ENCODE measurements at regions not wholly inside any gene's neighbourhood (a gene's known extent, or its start where the extent isn't known, plus 50 kb on each side); places are given as distances from the start of the nearest gene placed in this dataset.

DNA sequence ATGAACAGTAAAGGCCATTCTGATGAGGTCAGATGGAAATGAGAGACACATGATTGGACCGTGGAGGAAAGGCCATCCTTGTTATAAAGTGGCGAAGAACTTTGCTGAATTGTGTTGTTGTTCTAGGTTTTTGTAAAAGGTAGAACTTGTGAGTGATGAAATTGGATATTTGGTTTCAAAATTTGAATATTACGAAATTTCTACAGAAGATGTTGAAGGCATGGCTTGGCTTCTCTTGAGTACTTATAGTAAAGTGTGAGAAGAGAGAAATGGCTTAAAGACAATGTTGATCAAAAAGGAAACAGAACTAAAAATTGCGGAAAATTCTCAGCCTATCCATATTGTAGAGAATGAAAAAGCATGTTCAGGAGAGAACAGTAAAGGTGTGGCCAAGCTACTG, 166.6 kb upstream of the S1PR3 start:
- Histone ChIP-seq H3K4ac (ENCODE audit: low read depth, low read length) (no peak overlapping the region), H2AK5ac (ENCODE audit: low read length) (no peak overlapping the region), H3K36me3 (ENCODE audit: control insufficient read depth, insufficient read depth, low read length) (no peaks in the 10 kb centered on the region), H3K79me2 (ENCODE audit: control insufficient read depth, insufficient read depth, low read length) (no peaks in the 10 kb centered on the region), H3K4me3 (ENCODE audit: low read length) (no peak overlapping the region), H3K56ac (ENCODE audit: low read length) (no peak overlapping the region), H3K4me1 (ENCODE audit: control insufficient read depth, low read depth, low read length) (no peaks in the 10 kb centered on the region), H4K8ac (ENCODE audit: low read depth, low read length) (no peak overlapping the region), H2BK5ac (ENCODE audit: low read length) (no peak overlapping the region), H3K18ac (ENCODE audit: low read length) (no peak overlapping the region), H4K5ac (ENCODE audit: low read length) (no peak overlapping the region), H3K79me1 (ENCODE audit: low read length) (no peaks in the 10 kb centered on the region), H3K27me3 (ENCODE audit: insufficient read depth, low read length, poor library complexity) (no peaks in the 10 kb centered on the region), H3K23ac (ENCODE audit: low read length) (no peak overlapping the region), H3K4me2 (ENCODE audit: low read length) (no peak overlapping the region), H3K9ac (ENCODE audit: low read length) (no peak overlapping the region), H3K27ac (ENCODE audit: low read depth, low read length) (no peak overlapping the region), H2BK120ac (ENCODE audit: low read depth, low read length) (no peak overlapping the region), H2BK15ac (replicated peaks; ENCODE audit: low read depth) (no peak overlapping the region)
- DNase-seq, result no peak
- no CpG with 5 or more reads among the region's 4 CpGs for WGBS (ENCODE audit: extremely low coverage, insufficient coverage, low lambda C conversion rate)

DNA sequence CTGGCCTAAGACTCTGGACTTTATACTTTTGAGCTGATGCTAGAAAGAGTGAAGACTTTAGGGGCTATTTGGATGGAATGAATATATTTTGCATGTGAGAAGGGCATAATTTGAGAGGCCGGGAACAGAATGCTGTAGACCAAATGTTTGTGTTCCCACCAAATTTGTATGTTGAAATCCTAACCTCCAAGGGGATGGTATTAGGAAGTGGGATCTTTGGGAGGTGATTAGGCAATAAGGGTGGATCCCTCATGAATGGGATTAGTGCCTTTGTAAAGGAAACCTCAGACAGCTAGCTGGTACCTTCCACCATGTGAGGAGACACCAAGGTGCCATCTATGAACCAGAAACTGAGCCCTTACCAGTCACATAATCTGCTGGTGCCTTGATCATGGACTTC, 165.1 kb upstream of the S1PR3 start:
- H3K27me3 ChIP-seq (ENCODE audit: insufficient read depth, low read length, poor library complexity), result no peaks in the 10 kb centered on the region
- H3K23ac ChIP-seq (ENCODE audit: low read length), result no peak overlapping the region
- no peak overlapping the region for H2BK15ac ChIP-seq (replicated peaks; ENCODE audit: low read depth)
- no peaks in the 10 kb centered on the region for H3K79me1 ChIP-seq (ENCODE audit: low read length)
- H3K27ac ChIP-seq (ENCODE audit: low read depth, low read length), result no peak overlapping the region
- H3K4me3 ChIP-seq (ENCODE audit: low read length), result no peak overlapping the region
- no peak overlapping the region for H3K4ac ChIP-seq (ENCODE audit: low read depth, low read length)
- no peak overlapping the region for H3K4me2 ChIP-seq (ENCODE audit: low read length)
- H4K5ac ChIP-seq (ENCODE audit: low read length), result no peak overlapping the region
- no peaks in the 10 kb centered on the region for H3K79me2 ChIP-seq (ENCODE audit: control insufficient read depth, insufficient read depth, low read length)
- H3K36me3 ChIP-seq (ENCODE audit: control insufficient read depth, insufficient read depth, low read length), result no peaks in the 10 kb centered on the region
- H2BK5ac ChIP-seq (ENCODE audit: low read length), result no peak overlapping the region
- no peak overlapping the region for H3K56ac ChIP-seq (ENCODE audit: low read length)
- no CpG with 5 or more reads among the region's 1 CpG for whole genome bisulfite sequencing (ENCODE audit: extremely low coverage, insufficient coverage, low lambda C conversion rate)
- H3K9ac ChIP-seq (ENCODE audit: low read length), result no peak overlapping the region
- H3K4me1 ChIP-seq (ENCODE audit: control insufficient read depth, low read depth, low read length), result no peaks in the 10 kb centered on the region
- no peak overlapping the region for H2BK120ac ChIP-seq (ENCODE audit: low read depth, low read length)
- H2AK5ac ChIP-seq (ENCODE audit: low read length), result no peak overlapping the region
- no peak for DNase-seq
- no peak overlapping the region for H4K8ac ChIP-seq (ENCODE audit: low read depth, low read length)
- no peak overlapping the region for H3K18ac ChIP-seq (ENCODE audit: low read length)

DNA sequence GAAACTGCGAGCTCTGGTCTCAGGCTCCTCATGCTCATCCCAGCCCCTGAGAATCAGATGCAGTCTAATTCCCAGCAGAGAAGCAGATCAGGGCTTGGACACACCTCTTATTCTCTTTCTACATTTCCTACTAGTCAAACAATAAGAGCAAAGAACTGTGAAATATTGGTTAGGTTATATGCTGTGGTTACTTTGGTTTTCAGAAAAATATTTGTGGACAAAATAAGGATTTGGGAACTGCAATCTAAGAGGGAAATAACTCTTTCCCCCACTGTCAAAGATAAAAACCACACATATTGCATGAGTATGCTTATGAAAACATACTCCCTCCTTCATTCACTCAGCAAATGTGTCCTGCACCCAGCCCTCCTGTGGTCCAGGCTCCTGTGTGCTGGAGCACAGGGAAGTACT, 164.5 kb upstream of the S1PR3 start:
- H3K79me2 ChIP-seq (ENCODE audit: control insufficient read depth, insufficient read depth, low read length), result no peaks in the 10 kb centered on the region
- no peak overlapping the region for H4K8ac ChIP-seq (ENCODE audit: low read depth, low read length)
- WGBS (ENCODE audit: extremely low coverage, insufficient coverage, low lambda C conversion rate), result no CpG with 5 or more reads among the region's 1 CpG
- H3K56ac ChIP-seq (ENCODE audit: low read length), result no peak overlapping the region
- no peak overlapping the region for H3K27ac ChIP-seq (ENCODE audit: low read depth, low read length)
- H3K4me2 ChIP-seq (ENCODE audit: low read length), result no peak overlapping the region
- no peak for DNase-seq
- H3K23ac ChIP-seq (ENCODE audit: low read length), result no peak overlapping the region
- no peak overlapping the region for H3K18ac ChIP-seq (ENCODE audit: low read length)
- H3K27me3 ChIP-seq (ENCODE audit: insufficient read depth, low read length, poor library complexity), result no peaks in the 10 kb centered on the region
- H2BK120ac ChIP-seq (ENCODE audit: low read depth, low read length), result no peak overlapping the region
- no peaks in the 10 kb centered on the region for H3K4me1 ChIP-seq (ENCODE audit: control insufficient read depth, low read depth, low read length)
- no peak overlapping the region for H4K5ac ChIP-seq (ENCODE audit: low read length)
- no peak overlapping the region for H3K4ac ChIP-seq (ENCODE audit: low read depth, low read length)
- no peak overlapping the region for H2BK5ac ChIP-seq (ENCODE audit: low read length)
- H2BK15ac ChIP-seq (replicated peaks; ENCODE audit: low read depth), result no peak overlapping the region
- no peaks in the 10 kb centered on the region for H3K36me3 ChIP-seq (ENCODE audit: control insufficient read depth, insufficient read depth, low read length)
- no peak overlapping the region for H2AK5ac ChIP-seq (ENCODE audit: low read length)
- no peak overlapping the region for H3K4me3 ChIP-seq (ENCODE audit: low read length)
- no peaks in the 10 kb centered on the region for H3K79me1 ChIP-seq (ENCODE audit: low read length)
- no peak overlapping the region for H3K9ac ChIP-seq (ENCODE audit: low read length)

DNA sequence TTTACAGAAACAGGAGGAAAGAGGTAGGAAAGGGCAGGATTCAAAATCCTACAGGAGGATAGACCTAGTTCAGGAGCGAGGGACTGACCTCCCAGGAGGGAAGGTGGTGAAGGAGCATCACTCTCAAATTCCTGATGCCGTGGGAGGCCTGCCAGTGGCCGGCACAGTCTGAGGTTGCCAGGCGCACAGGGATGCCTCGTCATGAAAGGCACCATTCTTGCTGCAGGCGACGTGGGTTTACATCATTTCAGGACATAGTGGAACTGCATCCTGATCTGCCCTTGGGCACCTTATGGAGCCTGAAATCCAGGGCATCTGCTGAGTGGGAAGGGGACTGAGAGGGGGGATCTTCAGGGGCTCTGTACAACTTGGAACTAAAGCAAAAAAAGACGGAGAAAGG, 163.2 kb upstream of the S1PR3 start:
- no peaks in the 10 kb centered on the region for H3K36me3 ChIP-seq (ENCODE audit: control insufficient read depth, insufficient read depth, low read length)
- H3K4me1 ChIP-seq (ENCODE audit: control insufficient read depth, low read depth, low read length), result no peaks in the 10 kb centered on the region
- no peak overlapping the region for H3K56ac ChIP-seq (ENCODE audit: low read length)
- no peak overlapping the region for H3K4me3 ChIP-seq (ENCODE audit: low read length)
- WGBS (ENCODE audit: extremely low coverage, insufficient coverage, low lambda C conversion rate), result no CpG with 5 or more reads among the region's 8 CpGs
- no peak for DNase-seq
- H3K27ac ChIP-seq (ENCODE audit: low read depth, low read length), result no peak overlapping the region
- no peak overlapping the region for H2BK120ac ChIP-seq (ENCODE audit: low read depth, low read length)
- H3K18ac ChIP-seq (ENCODE audit: low read length), result no peak overlapping the region
- H3K9ac ChIP-seq (ENCODE audit: low read length), result no peak overlapping the region
- H3K4ac ChIP-seq (ENCODE audit: low read depth, low read length), result no peak overlapping the region
- H3K27me3 ChIP-seq (ENCODE audit: insufficient read depth, low read length, poor library complexity), result no peaks in the 10 kb centered on the region
- no peak overlapping the region for H2AK5ac ChIP-seq (ENCODE audit: low read length)
- H2BK15ac ChIP-seq (replicated peaks; ENCODE audit: low read depth), result no peak overlapping the region
- no peak overlapping the region for H3K4me2 ChIP-seq (ENCODE audit: low read length)
- H4K8ac ChIP-seq (ENCODE audit: low read depth, low read length), result no peak overlapping the region
- no peaks in the 10 kb centered on the region for H3K79me2 ChIP-seq (ENCODE audit: control insufficient read depth, insufficient read depth, low read length)
- no peaks in the 10 kb centered on the region for H3K79me1 ChIP-seq (ENCODE audit: low read length)
- H2BK5ac ChIP-seq (ENCODE audit: low read length), result no peak overlapping the region
- H4K5ac ChIP-seq (ENCODE audit: low read length), result no peak overlapping the region
- H3K23ac ChIP-seq (ENCODE audit: low read length), result no peak overlapping the region

DNA sequence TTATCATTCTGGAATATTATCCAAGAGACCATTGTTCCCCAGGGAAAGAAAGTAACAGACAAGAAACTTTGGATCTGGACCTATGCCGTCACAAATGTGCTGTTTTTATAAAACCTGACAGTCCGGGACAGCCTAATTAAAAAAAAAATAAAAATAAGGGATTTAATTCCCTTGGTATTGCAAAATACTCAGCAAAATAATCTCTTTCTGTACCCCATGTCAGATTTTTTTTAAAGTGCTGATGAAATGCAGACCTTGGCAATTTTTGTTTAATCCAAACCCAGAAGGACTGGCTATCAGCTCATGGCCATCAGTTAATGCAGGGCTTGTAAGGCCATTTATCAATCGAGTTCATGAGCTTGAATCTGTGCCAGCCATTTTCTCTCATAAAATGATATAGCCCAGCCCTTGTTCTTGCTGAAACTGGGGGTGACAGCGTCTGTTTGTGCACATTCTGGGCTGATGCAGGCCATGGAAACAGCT, 162.7 kb upstream of the S1PR3 start:
- Histone ChIP-seq H2BK120ac (ENCODE audit: low read depth, low read length) (no peak overlapping the region), H2AK5ac (ENCODE audit: low read length) (no peak overlapping the region), H2BK15ac (replicated peaks; ENCODE audit: low read depth) (no peak overlapping the region), H3K79me2 (ENCODE audit: control insufficient read depth, insufficient read depth, low read length) (no peaks in the 10 kb centered on the region), H3K56ac (ENCODE audit: low read length) (no peak overlapping the region), H3K23ac (ENCODE audit: low read length) (no peak overlapping the region), H3K4me3 (ENCODE audit: low read length) (no peak overlapping the region), H3K18ac (ENCODE audit: low read length) (no peak overlapping the region), H4K8ac (ENCODE audit: low read depth, low read length) (no peak overlapping the region), H3K4me1 (ENCODE audit: control insufficient read depth, low read depth, low read length) (no peaks in the 10 kb centered on the region), H4K5ac (ENCODE audit: low read length) (no peak overlapping the region), H3K4ac (ENCODE audit: low read depth, low read length) (no peak overlapping the region), H3K4me2 (ENCODE audit: low read length) (no peak overlapping the region), H2BK5ac (ENCODE audit: low read length) (no peak overlapping the region), H3K27ac (ENCODE audit: low read depth, low read length) (no peak overlapping the region), H3K79me1 (ENCODE audit: low read length) (no peaks in the 10 kb centered on the region), H3K9ac (ENCODE audit: low read length) (no peak overlapping the region), H3K36me3 (ENCODE audit: control insufficient read depth, insufficient read depth, low read length) (no peaks in the 10 kb centered on the region), H3K27me3 (ENCODE audit: insufficient read depth, low read length, poor library complexity) (no peaks in the 10 kb centered on the region)
- WGBS (ENCODE audit: extremely low coverage, insufficient coverage, low lambda C conversion rate), result no CpG with 5 or more reads among the region's 4 CpGs
- DNase-seq, result no peak

DNA sequence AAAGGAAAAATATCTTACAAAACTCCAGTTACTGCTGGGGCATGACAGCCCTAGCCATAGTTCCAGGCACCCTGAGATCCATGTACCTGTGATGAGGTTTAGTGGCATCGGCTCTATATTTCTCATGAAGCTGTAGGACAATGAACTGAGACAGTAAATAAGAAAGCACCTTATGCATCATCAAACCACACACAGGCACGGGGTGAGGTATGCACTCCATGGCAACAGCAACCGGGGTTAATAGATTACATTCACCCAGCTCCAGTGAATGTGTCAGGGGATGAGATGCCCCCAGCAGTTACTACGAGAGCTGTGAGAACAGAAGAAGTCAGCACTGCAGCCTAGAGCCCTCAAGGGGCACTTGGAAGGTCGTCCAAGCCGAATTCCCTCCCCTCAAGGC, 162.0 kb upstream of the S1PR3 start:
- no CpG with 5 or more reads among the region's 6 CpGs for WGBS (ENCODE audit: extremely low coverage, insufficient coverage, low lambda C conversion rate)
- Histone ChIP-seq H3K56ac (ENCODE audit: low read length) (no peak overlapping the region), H3K23ac (ENCODE audit: low read length) (no peak overlapping the region)

More for the DNA sequence above, 162.0 kb upstream of the S1PR3 start:
- no peak overlapping the region for H2BK5ac ChIP-seq (ENCODE audit: low read length)
- no peak overlapping the region for H3K4ac ChIP-seq (ENCODE audit: low read depth, low read length)
- no peak overlapping the region for H3K4me3 ChIP-seq (ENCODE audit: low read length)
- no peak overlapping the region for H2AK5ac ChIP-seq (ENCODE audit: low read length)
- no peaks in the 10 kb centered on the region for H3K4me1 ChIP-seq (ENCODE audit: control insufficient read depth, low read depth, low read length)
- H3K79me1 ChIP-seq (ENCODE audit: low read length), result no peaks in the 10 kb centered on the region
- H3K9ac ChIP-seq (ENCODE audit: low read length), result no peak overlapping the region
- H3K4me2 ChIP-seq (ENCODE audit: low read length), result no peak overlapping the region
- no peak for DNase-seq
- H2BK15ac ChIP-seq (replicated peaks; ENCODE audit: low read depth), result no peak overlapping the region
- H3K27ac ChIP-seq (ENCODE audit: low read depth, low read length), result no peak overlapping the region
- no peak overlapping the region for H4K8ac ChIP-seq (ENCODE audit: low read depth, low read length)
- no peaks in the 10 kb centered on the region for H3K36me3 ChIP-seq (ENCODE audit: control insufficient read depth, insufficient read depth, low read length)
- no peak overlapping the region for H2BK120ac ChIP-seq (ENCODE audit: low read depth, low read length)
- H3K27me3 ChIP-seq (ENCODE audit: insufficient read depth, low read length, poor library complexity), result no peaks in the 10 kb centered on the region
- H3K79me2 ChIP-seq (ENCODE audit: control insufficient read depth, insufficient read depth, low read length), result no peaks in the 10 kb centered on the region
- H3K18ac ChIP-seq (ENCODE audit: low read length), result no peak overlapping the region
- no peak overlapping the region for H4K5ac ChIP-seq (ENCODE audit: low read length)
